SJCRH30 (cell line): ENCODE measurements at regions not wholly inside any gene's neighbourhood (a gene's known extent, or its start where the extent isn't known, plus 50 kb on each side); places are given as distances from the start of the nearest gene placed in this dataset.
"Not testable (repeated sequence)": the region's sequence is repeated elsewhere in the genome, so short reads cannot be mapped to it uniquely, and the experiment has no call there.

Source experiments
- DNase-seq, 2 experiments: peaks; one replicate each; pipeline ENCODE4 v3.0.0-alpha.2; 2015 to 2020
- H3K27ac ChIP-seq: fragments of 250-450 bp; sonication (Bioruptor Pico); 2 replicates; pipeline ENCODE4 v1.5.1; 2020; ENCODE audit warnings: mild to moderate bottlenecking, moderate library complexity
- H3K27me3 ChIP-seq: fragments of 250-450 bp; sonication (Bioruptor Pico); 2 replicates; pipeline ENCODE4 v1.5.1; 2020; ENCODE audit warnings: mild to moderate bottlenecking, moderate library complexity
- H3K36me3 ChIP-seq: fragments of 250-450 bp; sonication (Bioruptor Pico); 2 replicates; pipeline ENCODE4 v1.5.1; 2020; ENCODE audit warnings: mild to moderate bottlenecking, moderate library complexity
- H3K4me1 ChIP-seq: fragments of 250-450 bp; sonication (Bioruptor Pico); 2 replicates; pipeline ENCODE4 v1.5.1; 2020; ENCODE audit warnings: mild to moderate bottlenecking, moderate library complexity
- H3K4me3 ChIP-seq: fragments of 250-450 bp; sonication (Bioruptor Pico); 2 replicates; pipeline ENCODE4 v1.5.1; 2020; ENCODE audit warnings: mild to moderate bottlenecking, moderate library complexity
- H3K9me3 ChIP-seq: fragments of 250-450 bp; sonication (Bioruptor Pico); replicated peaks from 2 replicates; pipeline ENCODE4 v1.5.1; 2020; ENCODE audit warnings: mild to moderate bottlenecking, moderate library complexity

GRCh38 chr5:1962619-1963355 is 80.1 kb upstream of the IRX4 start:
- no peaks in the 10 kb centered on the region for H3K4me1 ChIP-seq
- H3K9me3 ChIP-seq = no peaks in the 10 kb centered on the region
- no peak overlapping the region for H3K27ac ChIP-seq
- no peak for DNase-seq
- H3K36me3 ChIP-seq = no peaks in the 10 kb centered on the region
- H3K4me3 ChIP-seq = no peak overlapping the region
- H3K27me3 ChIP-seq = no peaks in the 10 kb centered on the region

- no peak for DNase-seq
- H3K27ac ChIP-seq = no peak overlapping the region
- H3K27me3 ChIP-seq = no peaks in the 10 kb centered on the region
- no peaks in the 10 kb centered on the region for H3K4me1 ChIP-seq
- H3K4me3 ChIP-seq = no peak overlapping the region
- no peaks in the 10 kb centered on the region for H3K9me3 ChIP-seq
- H3K36me3 ChIP-seq = no peaks in the 10 kb centered on the region
Observed at GRCh38 chr5:1961952-1962595, 79.3 kb upstream of the IRX4 start.

- Histone ChIP-seq H3K27ac (no peak overlapping the region), H3K27me3 (no peaks in the 10 kb centered on the region), H3K4me3 (no peak overlapping the region), H3K9me3 (no peaks in the 10 kb centered on the region), H3K4me1 (no peaks in the 10 kb centered on the region), H3K36me3 (no peaks in the 10 kb centered on the region)
- DNase-seq = no peak
Observed at GRCh38 chr5:1961304-1961946, 78.7 kb upstream of the IRX4 start.

GRCh38 chr5:1960595-1961303 is 78.0 kb upstream of the IRX4 start:
- no peak overlapping the region for H3K27ac ChIP-seq
- DNase-seq = no peak
- H3K4me3 ChIP-seq = no peak overlapping the region
- H3K4me1 ChIP-seq = no peaks in the 10 kb centered on the region
- H3K27me3 ChIP-seq = no peaks in the 10 kb centered on the region
- H3K9me3 ChIP-seq = no peaks in the 10 kb centered on the region
- no peaks in the 10 kb centered on the region for H3K36me3 ChIP-seq

- H3K9me3 ChIP-seq = no peaks in the 10 kb centered on the region
- no peak for DNase-seq
- H3K4me1 ChIP-seq = no peaks in the 10 kb centered on the region
- H3K36me3 ChIP-seq = no peaks in the 10 kb centered on the region
- no peaks in the 10 kb centered on the region for H3K27me3 ChIP-seq
- no peak overlapping the region for H3K4me3 ChIP-seq
- H3K27ac ChIP-seq = no peak overlapping the region
Observed at GRCh38 chr5:1959725-1960581, 77.2 kb upstream of the IRX4 start.

GRCh38 chr5:1959231-1959630 is 76.5 kb upstream of the IRX4 start:
- Histone ChIP-seq H3K4me3 (no peak overlapping the region), H3K9me3 (no peaks in the 10 kb centered on the region), H3K4me1 (no peaks in the 10 kb centered on the region), H3K27me3 (no peaks in the 10 kb centered on the region), H3K27ac (no peak overlapping the region), H3K36me3 (no peaks in the 10 kb centered on the region)
- no peak for DNase-seq

- H3K27me3 ChIP-seq = no peaks in the 10 kb centered on the region
- no peaks in the 10 kb centered on the region for H3K4me1 ChIP-seq
- H3K27ac ChIP-seq = no peak overlapping the region
- no peaks in the 10 kb centered on the region for H3K9me3 ChIP-seq
- no peaks in the 10 kb centered on the region for H3K36me3 ChIP-seq
- no peak for DNase-seq
- no peak overlapping the region for H3K4me3 ChIP-seq
Observed at GRCh38 chr5:1958211-1959010, 75.7 kb upstream of the IRX4 start.

- Histone ChIP-seq H3K36me3 (no peaks in the 10 kb centered on the region), H3K27me3 (no peaks in the 10 kb centered on the region), H3K4me3 (no peak overlapping the region), H3K27ac (no peak overlapping the region), H3K4me1 (no peaks in the 10 kb centered on the region), H3K9me3 (no peaks in the 10 kb centered on the region)
- DNase-seq = no peak
Observed at GRCh38 chr5:1955586-1955985, 72.9 kb upstream of the IRX4 start.

- not testable (repeated sequence) for H3K4me1 ChIP-seq, H3K9me3 ChIP-seq, H3K27me3 ChIP-seq, DNase-seq, H3K27ac ChIP-seq, H3K36me3 ChIP-seq, H3K4me3 ChIP-seq
Observed at GRCh38 chr5:1953710-1954109, 71.0 kb upstream of the IRX4 start.

- Histone ChIP-seq H3K36me3 (no peaks in the 10 kb centered on the region), H3K4me3 (no peak overlapping the region), H3K27me3 (no peaks in the 10 kb centered on the region), H3K4me1 (no peaks in the 10 kb centered on the region), H3K27ac (no peak overlapping the region), H3K9me3 (no peaks in the 10 kb centered on the region)
- no peak for DNase-seq
Observed at GRCh38 chr5:1952444-1953099, 69.8 kb upstream of the IRX4 start.

GRCh38 chr5:1952021-1952420 is 69.3 kb upstream of the IRX4 start:
- DNase-seq = no peak
- Histone ChIP-seq H3K27me3 (no peaks in the 10 kb centered on the region), H3K9me3 (no peaks in the 10 kb centered on the region), H3K36me3 (no peaks in the 10 kb centered on the region), H3K4me1 (no peaks in the 10 kb centered on the region), H3K27ac (no peak overlapping the region), H3K4me3 (no peak overlapping the region)

GRCh38 chr5:1951165-1951816 is 68.6 kb upstream of the IRX4 start:
- Histone ChIP-seq H3K36me3 (no peaks in the 10 kb centered on the region), H3K4me3 (no peak overlapping the region), H3K9me3 (no peaks in the 10 kb centered on the region), H3K27ac (no peak overlapping the region), H3K27me3 (no peaks in the 10 kb centered on the region), H3K4me1 (no peaks in the 10 kb centered on the region)
- DNase-seq = no peak

- Histone ChIP-seq H3K27ac (no peak overlapping the region), H3K4me3 (no peak overlapping the region), H3K27me3 (no peaks in the 10 kb centered on the region), H3K9me3 (no peaks in the 10 kb centered on the region), H3K4me1 (no peaks in the 10 kb centered on the region), H3K36me3 (no peaks in the 10 kb centered on the region)
- DNase-seq = no peak
Observed at GRCh38 chr5:1950708-1951103, 68.0 kb upstream of the IRX4 start.
